GM10266 (cell line): ENCODE measurements at regions not wholly inside any gene's neighbourhood (a gene's known extent, or its start where the extent isn't known, plus 50 kb on each side); places are given as distances from the start of the nearest gene placed in this dataset.
A peak's percentile ranks its signal among the peaks of the same experiment; 100 is the strongest.

ENCODE experiments used
- DNase-seq: peaks from one replicate; pipeline ENCODE4 v3.0.0; 2012; ENCODE audit errors: extremely low spot score
- TF ChIP-seq, protein P1 (sequence below): IDR thresholded peaks from 2 replicates; pipeline ENCODE4 v1.5.1; 2012; ENCODE audit warnings: mild to moderate bottlenecking, low read depth; ENCODE audit not compliant: control insufficient read depth, insufficient read depth; ENCODE audit errors: missing control alignments

DNA sequence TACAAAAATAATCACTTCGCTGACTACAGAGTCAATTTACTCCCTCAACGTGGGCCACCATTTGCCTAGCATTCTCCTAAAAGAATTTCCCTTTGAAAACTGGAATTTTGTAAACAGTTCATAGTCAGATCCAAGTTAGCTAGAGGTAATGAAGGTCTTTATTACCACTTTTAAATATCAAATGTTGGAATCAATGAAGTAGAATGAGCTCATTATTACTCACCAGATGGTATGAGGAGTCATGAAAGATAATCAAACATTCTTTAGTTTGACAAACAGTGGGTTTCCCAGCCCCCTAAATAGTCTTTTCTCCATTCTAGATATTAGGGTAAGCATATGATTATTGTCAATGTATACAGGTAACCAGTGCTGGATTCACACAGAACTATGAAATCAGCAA is 455.7 kb upstream of the THBS1 start:
- no peak for DNase-seq
- TF ChIP-seq, protein P1, sequence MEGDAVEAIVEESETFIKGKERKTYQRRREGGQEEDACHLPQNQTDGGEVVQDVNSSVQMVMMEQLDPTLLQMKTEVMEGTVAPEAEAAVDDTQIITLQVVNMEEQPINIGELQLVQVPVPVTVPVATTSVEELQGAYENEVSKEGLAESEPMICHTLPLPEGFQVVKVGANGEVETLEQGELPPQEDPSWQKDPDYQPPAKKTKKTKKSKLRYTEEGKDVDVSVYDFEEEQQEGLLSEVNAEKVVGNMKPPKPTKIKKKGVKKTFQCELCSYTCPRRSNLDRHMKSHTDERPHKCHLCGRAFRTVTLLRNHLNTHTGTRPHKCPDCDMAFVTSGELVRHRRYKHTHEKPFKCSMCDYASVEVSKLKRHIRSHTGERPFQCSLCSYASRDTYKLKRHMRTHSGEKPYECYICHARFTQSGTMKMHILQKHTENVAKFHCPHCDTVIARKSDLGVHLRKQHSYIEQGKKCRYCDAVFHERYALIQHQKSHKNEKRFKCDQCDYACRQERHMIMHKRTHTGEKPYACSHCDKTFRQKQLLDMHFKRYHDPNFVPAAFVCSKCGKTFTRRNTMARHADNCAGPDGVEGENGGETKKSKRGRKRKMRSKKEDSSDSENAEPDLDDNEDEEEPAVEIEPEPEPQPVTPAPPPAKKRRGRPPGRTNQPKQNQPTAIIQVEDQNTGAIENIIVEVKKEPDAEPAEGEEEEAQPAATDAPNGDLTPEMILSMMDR = no peak

DNA sequence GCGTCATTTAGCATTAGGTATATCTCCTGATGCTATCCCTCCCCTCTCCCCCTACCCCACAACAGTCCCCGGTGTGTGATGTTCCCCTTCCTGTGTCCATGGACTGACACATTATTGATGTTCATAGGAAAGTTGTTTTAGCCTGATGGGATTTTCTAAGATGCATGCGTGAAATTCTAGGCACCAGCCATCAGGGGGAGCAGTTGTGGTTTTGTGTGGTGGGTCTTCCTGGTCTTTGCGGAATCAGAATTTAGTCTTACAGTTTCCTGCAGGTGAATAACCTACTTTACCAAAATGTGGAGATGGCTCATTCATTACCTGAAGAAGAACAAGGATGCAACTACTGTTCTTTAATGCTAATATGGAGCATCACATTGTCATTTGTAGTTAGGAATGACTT is 455.0 kb upstream of the THBS1 start:
- TF ChIP-seq, protein P1 = peak; percentile 59
- peak; percentile 38 for DNase-seq

DNA sequence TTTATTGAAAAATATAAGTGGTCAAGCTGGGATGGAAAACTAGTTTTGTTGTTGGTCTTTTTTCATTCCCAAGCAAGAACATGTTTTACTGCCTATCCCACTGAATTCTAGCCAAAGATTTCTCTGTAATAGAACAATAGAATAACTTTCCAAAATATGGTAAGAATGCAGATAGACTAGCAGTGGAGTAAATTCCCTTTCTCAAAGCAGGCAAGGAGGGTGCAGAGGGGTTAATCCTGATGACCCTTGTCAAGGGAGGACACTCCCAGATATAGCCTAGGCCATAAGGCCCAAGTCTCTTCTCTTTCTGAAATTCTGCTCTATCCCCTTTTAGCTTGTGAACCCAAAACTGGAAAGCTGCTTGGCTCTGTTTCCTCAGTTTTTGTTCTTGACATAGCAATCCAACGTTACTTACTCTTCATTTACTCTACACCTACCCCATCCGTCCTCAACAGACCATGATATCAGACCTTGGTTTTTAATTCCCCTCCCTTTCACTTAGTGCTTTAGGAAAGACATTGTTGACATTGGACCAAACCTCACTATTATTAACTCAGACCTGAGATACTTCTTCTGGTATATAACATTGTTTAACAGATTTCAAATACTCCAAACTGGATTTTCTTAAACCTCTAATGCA is 453.6 kb upstream of the THBS1 start:
- no peak for DNase-seq
- TF ChIP-seq, protein P1 = no peak

DNA sequence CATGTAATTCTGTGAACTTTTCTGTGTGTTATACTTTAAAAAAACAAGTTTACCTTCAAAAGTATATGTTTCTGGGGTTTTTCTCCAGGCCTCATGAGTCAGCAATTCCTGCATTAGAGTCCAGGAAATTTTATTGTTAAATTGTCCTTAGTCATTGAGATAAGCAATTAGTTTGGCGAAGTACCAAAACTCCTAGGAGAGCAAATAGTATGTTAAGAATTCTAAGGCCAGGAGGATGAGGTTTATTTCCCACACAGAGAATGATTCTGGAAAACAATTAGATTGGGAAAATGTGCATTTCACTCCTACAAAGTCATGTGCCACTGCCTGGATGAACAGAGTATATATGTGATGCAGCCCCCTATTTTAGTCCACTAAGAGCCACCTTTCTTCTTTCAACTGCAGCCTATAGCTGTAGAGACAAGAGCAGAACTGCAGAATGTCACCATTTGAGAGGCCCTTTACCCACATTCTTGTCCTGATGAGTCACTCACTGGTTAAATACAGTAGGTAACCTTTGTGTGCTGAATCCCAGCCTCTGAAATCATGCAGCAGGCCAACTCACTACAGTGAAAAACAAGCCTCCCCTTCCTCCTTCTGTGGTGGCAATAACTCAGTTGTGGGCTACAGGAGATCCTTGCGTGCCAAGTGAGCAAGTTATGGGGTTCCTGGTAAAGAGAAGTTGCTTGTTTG is 452.8 kb upstream of the THBS1 start:
- TF ChIP-seq, protein P1 = no peak
- no peak for DNase-seq

DNA sequence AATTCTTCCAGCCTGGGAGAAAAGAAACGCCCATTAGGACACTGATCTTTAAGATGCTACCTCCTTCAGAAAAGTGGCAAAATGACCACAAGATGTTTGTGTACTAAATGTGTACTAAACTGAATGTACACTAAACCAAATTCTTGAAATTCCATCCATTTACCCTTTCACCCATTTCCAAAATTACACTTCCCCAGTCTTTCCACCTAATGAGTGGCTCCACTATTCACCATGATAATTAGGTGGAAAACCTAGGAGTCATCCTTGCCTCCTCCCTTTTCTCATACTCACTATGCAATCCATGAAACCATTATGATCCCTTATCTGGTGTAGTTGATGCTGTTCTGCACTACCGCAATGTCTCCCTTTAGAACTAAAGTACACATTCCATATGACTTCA is 452.1 kb upstream of the THBS1 start:
- TF ChIP-seq, protein P1 = no peak
- no peak for DNase-seq

DNA sequence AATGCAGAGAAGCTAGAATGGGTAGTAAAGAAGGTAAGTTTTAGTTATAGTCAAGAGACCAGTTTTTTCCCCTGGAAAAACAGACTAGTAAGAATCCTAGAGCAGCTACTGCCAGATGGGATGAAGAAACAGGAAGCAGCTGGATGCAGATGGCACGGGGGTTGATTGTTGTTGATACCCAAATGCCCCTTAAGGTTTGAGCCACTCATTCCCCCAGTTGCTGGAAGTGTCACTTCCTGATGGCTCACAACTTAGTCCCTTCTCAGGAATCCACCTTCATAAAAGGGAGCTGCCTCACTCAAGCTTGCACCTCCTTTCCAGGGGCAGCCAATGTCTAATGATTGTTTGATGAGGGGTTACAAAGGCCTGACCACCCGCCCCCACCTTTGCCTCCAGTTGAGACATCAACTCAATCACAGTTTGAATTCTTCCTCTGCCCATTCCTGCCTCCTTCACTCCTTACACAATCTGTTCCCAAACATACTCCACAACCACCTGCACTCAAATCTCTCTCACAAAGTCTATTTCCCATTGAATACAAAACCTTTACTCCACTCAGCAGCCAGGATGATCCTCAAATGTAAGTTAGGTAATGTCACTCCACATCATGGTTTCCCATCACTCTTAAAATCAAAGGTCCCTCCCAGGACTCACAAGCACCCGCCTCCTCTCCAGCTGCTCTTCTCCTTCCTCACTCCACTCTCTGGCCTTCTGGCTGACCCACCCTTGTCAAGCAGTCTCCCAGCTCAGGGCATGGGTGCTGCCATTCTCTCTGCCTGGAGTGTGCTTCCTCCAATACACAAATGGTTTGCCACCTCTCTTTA is 450.1 kb upstream of the THBS1 start:
- TF ChIP-seq, protein P1 = no peak
- DNase-seq = no peak
